Astrocyte (in vitro differentiated cells and primary cell): ENCODE measurements at regions not wholly inside any gene's neighbourhood (a gene's known extent, or its start where the extent isn't known, plus 50 kb on each side); places are given as distances from the start of the nearest gene placed in this dataset.

Experiments used
- EZH2 ChIP-seq: IDR thresholded peaks from 2 replicates; pipeline ENCODE4 v1.6.1; 2012; ENCODE audit warnings: mild to moderate bottlenecking, low read length, inconsistent platforms; ENCODE audit not compliant: insufficient read depth
- TF ChIP-seq, protein P1 (sequence below): IDR thresholded peaks from 2 replicates; pipeline ENCODE4 v1.5.1; 2011; ENCODE audit warnings: low read depth, mild to moderate bottlenecking, inconsistent platforms, low read length, moderate library complexity; ENCODE audit not compliant: insufficient read depth

GRCh38 chr12:23221926-23222325, 597.0 kb downstream of the ETNK1 start:
- TF ChIP-seq EZH2 = no peak
- TF ChIP-seq, protein P1, sequence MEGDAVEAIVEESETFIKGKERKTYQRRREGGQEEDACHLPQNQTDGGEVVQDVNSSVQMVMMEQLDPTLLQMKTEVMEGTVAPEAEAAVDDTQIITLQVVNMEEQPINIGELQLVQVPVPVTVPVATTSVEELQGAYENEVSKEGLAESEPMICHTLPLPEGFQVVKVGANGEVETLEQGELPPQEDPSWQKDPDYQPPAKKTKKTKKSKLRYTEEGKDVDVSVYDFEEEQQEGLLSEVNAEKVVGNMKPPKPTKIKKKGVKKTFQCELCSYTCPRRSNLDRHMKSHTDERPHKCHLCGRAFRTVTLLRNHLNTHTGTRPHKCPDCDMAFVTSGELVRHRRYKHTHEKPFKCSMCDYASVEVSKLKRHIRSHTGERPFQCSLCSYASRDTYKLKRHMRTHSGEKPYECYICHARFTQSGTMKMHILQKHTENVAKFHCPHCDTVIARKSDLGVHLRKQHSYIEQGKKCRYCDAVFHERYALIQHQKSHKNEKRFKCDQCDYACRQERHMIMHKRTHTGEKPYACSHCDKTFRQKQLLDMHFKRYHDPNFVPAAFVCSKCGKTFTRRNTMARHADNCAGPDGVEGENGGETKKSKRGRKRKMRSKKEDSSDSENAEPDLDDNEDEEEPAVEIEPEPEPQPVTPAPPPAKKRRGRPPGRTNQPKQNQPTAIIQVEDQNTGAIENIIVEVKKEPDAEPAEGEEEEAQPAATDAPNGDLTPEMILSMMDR = no peak
